Left ventricle myocardium superior (tissue), 1 donor: ENCODE measurements at regions not wholly inside any gene's neighbourhood (a gene's known extent, or its start where the extent isn't known, plus 50 kb on each side); places are given as distances from the start of the nearest gene placed in this dataset.
"Not testable (repeated sequence)": the region's sequence is repeated elsewhere in the genome, so short reads cannot be mapped to it uniquely, and the experiment has no call there.

Source experiments
- ATAC-seq: fragments of 200-7000 bp; cut with Tn5 transposase; one replicate; pipeline ENCODE4 v1.9.1; 2020; ENCODE audit warnings: mild to moderate bottlenecking, moderate library complexity
- DNase-seq: peaks from one replicate; pipeline ENCODE4 v3.0.0-alpha.2; 2020
- intact Hi-C: fragments of 100-400 bp; cut with micrococcal nuclease; formaldehyde crosslinking; loops from one replicate; pipeline ENCODE4 v1.11.0; 2022
- donor health status: DM: no; HTN: yes; CAD: no; lungs with severe emphysema.

DNA sequence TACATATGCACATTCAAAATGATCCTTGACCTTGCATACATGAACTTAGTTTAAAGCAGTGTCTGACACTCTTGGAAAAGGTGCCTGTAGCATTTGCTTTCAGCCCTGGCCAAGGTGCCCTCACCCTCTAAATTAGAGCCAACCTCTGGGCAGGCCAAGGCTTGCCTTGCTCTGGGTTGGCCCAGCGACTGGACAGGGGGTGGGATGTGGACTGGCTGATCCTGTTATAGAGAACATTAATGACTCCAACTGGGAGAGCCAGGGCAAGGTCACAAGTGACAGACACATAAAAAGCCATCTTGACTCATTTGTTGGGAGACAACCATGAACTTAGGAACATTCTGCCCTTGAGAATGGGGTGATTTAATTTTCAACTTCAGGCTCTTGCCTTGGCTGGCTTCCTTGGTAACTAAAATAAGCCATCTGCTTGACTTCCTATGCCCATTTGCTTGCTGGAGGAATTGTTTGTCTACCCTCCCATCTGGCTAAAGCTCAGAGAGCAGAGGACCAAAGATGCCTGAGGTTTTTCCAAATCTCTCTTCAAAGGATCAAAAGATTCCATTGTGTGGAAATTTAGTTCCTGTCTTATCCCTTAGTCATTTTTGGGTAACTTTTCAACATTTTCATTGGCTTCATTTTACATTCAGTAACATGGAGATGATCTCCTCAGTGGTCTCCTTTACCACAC, 403.7 kb downstream of the SOX2 start:
- ATAC-seq (no peak), DNase-seq (no peak)
- intact Hi-C loops = no loop called here

DNA sequence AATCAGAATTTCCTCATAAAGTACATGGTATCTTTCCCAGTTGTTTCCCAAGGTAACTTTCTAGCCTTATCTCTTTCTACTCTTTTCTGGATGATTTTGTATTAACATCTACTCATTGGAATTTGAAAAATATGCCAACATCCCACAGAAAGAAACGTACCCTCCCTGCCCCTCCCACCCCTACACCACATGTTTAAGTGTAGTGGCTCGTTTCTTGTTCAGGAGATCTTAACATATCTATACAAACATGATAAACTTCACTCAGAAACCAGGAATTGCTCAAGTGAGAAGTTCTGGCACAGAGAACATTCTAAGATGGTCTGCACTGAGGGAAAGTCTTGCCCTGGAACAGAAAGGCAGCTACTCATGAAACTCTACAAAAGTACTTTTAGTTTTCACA, 404.7 kb downstream of the SOX2 start:
- intact Hi-C loops = no loop called here
- ATAC-seq = no peak
- no peak for DNase-seq

DNA sequence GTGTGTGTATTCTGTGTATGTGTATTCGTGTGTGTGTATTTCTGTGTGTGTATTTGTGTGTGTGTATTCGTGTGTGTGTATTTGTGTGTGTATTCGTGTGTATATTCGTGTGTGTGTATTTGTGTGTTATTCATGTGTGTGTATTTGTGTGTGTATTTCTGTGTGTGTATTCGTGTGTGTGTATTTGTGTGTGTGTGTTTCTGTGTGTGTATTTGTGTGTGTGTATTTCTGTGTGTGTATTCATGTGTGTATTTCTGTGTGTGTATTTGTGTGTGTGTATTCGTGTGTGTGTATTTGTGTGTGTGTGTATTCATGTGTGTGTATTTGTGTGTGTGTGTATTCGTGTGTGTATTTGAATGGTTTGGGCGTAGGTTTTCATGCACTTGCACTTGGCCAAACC, 405.4 kb downstream of the SOX2 start:
- intact Hi-C loops = no loop called here
- DNase-seq = no peak
- ATAC-seq = no peak

DNA sequence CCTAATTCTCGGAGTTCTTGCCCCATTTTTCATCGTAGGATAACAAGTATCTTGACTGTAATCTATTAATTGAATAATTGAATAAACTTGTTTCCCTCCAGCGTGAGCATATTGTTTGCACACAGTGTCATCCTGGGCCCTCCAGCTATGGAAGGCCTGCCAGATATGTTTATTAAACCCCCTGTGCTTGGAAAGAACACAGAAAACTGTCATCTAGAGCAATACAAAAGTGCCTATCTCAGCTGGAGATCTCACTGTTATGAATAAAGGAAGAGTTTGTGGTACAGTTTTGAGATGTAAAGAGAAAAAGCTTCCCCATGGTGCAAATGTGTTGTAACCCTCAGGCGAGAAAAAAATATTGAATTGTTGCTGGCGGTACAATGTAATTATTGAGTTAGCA, 405.9 kb downstream of the SOX2 start:
- DNase-seq = no peak
- intact Hi-C loops = no loop called here
- no peak for ATAC-seq

GRCh38 chr3:182118066-182118465, 406.3 kb downstream of the SOX2 start:
- ATAC-seq (no peak), DNase-seq (no peak)
- intact Hi-C loops = no loop called here

- intact Hi-C loops = no loop called here
- ATAC-seq (no peak), DNase-seq (no peak)
Measured at GRCh38 chr3:182121401-182121800, 409.7 kb downstream of the SOX2 start.

- ATAC-seq (no peak), DNase-seq (no peak)
- intact Hi-C loops = no loop called here
Measured at GRCh38 chr3:182122779-182123178, 411.1 kb downstream of the SOX2 start.

DNA sequence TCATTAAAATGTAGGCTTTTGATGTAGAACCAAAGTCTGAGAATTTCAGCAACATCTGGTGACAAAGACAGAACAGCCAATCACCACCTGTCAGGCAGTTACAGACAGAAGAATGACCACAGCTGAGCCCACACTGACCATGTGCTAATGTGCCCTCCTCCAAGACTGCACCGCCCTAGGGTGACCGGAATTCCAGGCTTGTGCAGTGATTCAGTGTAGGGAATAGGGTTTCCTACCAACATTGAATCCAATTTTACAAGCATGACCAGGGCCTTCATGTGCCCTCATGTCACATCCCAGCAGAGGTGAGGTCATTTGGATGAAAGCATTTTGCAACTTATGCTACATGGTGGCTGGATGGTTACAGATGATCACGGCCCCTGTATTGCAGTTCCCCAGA, 412.5 kb downstream of the SOX2 start:
- ATAC-seq (no peak), DNase-seq (no peak)
- intact Hi-C loops = no loop called here

- no peak for DNase-seq
- intact Hi-C loops = no loop called here
- ATAC-seq = no peak
Measured at GRCh38 chr3:182124716-182125115, 413.0 kb downstream of the SOX2 start.

- DNase-seq (no peak), ATAC-seq (no peak)
- intact Hi-C loops = no loop called here
Measured at GRCh38 chr3:182129740-182130139, 418.0 kb downstream of the SOX2 start.

DNA sequence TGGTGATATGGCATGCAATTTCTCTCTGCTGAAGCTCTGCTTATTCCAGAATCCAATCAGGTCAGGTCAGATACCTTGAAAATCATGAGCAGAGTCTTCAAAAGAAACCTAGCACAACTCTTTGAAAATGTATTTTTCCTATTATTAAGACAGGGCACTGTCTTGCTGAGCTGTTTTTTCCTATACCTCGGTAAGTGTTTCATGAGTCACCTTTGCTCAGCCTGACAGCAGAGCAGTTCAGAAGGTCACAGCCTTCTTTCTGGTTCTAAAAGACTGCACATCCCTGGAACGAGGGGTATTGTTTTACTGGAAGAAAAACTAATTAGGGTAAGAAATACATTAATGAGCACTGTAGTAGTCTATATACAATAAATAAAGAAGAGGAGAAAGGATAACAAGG, 422.0 kb downstream of the SOX2 start:
- intact Hi-C loops = no loop called here
- DNase-seq (no peak), ATAC-seq (no peak)

- no peak for ATAC-seq
- intact Hi-C loops = no loop called here
- no peak for DNase-seq
Measured at GRCh38 chr3:182135056-182135455, 423.3 kb downstream of the SOX2 start.

- intact Hi-C loops = no loop called here
- no peak for ATAC-seq
- DNase-seq = no peak
Measured at GRCh38 chr3:182136008-182136910, 424.5 kb downstream of the SOX2 start.

- DNase-seq (no peak), ATAC-seq (no peak)
- intact Hi-C loops = no loop called here
Measured at GRCh38 chr3:182138393-182138792, 426.7 kb downstream of the SOX2 start.

DNA sequence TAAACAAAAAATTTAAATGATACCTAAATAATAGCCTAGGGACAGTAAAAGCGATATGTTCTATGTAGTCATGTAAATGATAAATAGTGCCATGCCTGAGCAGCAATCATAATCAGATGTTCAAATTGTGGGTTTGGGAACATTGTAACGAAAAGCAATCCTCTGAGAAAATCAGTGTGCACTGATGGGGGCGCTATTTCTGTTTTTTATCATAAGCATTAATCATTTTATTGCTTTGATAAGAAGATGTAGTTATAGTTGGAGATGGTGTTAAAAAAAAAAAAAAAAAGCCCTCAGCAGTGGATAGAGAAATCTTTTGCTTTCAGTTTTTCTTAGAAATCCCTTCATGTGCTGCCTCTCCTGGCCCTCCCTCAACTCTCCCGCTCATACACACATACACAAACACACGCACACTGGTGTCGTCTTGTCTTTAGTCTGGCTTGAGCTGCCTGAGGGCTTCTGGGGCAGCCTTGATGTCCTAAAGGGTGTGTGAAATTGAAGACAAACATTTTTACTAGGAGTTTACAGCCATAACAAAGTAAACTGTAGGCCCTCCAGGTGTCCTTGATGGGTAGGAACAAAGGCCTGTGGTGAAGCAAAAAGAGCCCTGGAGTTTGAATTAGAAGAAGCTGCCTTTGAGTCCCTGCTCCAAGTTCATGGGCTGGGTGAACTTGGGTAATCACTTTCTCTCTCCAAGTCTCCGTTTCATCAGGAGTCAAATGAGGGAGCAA, 428.1 kb downstream of the SOX2 start:
- DNase-seq (no peak), ATAC-seq (no peak)
- intact Hi-C loops = no loop called here

DNA sequence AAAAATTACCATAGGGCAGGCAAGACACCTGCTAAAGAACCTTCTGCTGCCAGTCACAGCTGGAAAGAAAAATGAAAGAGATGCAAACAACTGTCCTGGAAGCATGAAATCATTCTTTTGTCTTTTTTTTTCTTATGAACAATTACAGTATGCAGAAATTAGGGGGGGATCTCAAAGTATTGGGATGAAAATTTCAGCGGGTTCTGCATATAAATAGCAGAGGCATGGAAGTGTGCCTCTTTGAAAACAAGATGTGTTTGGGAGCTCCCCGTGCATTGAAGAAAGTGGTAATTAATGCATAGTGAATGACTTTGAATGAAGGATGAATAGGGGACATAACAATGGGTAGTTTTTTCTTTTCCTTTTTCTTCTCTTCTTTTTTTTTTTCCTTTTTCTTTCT, 431.2 kb downstream of the SOX2 start:
- DNase-seq = no peak
- no peak for ATAC-seq
- intact Hi-C loops = no loop called here

DNA sequence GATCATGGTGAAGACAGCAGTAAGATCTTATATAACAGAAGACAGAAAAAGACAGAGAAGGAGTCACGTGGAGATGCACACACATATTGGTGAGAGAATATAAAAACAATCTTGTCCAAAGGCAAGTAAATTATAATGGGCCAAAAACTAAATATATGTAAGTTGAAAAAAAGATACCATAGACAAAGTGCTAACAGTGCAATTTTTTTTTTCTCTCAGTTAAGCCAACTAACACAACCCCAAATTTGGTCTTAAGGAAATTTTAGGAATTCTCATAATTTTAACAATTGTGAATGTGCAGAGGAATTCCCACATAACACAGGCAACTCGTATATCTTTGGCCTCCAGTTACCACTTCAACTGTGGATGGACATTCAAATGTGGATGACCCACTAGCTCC, 432.2 kb downstream of the SOX2 start:
- DNase-seq (no peak), ATAC-seq (no peak)
- intact Hi-C loops = no loop called here

GRCh38 chr3:182148360-182148759, 436.6 kb downstream of the SOX2 start:
- intact Hi-C loops = no loop called here
- no peak for ATAC-seq
- DNase-seq = no peak

DNA sequence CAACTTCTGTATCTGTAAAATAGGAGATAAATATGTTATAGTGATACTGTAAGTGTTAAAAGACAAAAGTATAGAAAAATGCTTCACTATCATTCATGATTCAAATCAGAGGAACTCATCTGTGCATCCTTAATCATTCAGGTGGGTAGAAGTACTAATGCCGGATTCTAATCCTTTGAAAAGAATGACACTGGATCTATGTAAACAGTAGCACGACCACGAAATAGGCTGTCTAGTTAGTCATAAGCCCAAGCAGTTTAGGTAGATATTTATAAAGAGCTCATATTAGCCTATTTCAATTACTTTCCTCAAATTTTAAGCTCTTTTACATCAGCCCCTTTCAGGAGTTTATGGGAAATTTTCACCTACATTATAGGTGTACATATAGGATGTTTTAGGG, 437.9 kb downstream of the SOX2 start:
- ATAC-seq = no peak
- DNase-seq = no peak
- intact Hi-C loops = no loop called here

DNA sequence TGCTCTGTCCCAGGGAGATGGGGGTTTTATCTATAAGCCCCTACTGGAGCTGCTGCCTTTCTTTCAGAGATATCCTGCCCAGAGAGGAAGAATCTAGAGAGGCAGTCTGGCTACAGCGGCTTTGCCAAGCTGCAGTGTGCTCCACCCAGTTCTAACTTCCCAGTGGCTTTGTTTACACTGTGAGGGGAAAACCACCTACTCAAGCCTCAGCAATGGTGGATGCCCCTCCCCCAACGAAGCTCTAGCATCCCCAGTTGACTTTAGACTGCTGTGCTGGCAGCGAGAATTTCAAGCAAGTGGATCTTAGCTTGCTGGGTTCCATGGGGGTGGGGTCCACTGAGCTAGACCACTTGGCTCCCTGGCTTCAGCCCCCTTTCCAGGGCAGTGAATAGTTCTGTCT, 444.6 kb downstream of the SOX2 start:
- intact Hi-C loops, ATAC-seq, DNase-seq: not testable (repeated sequence)
